B cell (primary cell): ENCODE measurements at regions not wholly inside any gene's neighbourhood (a gene's known extent, or its start where the extent isn't known, plus 50 kb on each side); places are given as distances from the start of the nearest gene placed in this dataset.
A peak's percentile ranks its signal among the peaks of the same experiment; 100 is the strongest.

Experiments
- ATAC-seq: fragments of 200-7000 bp; cut with Tn5 transposase; one replicate; pipeline ENCODE4 v1.10.0; 2021; ENCODE audit warnings: low read depth, mild to moderate bottlenecking, moderate number of reproducible peaks, moderate library complexity
- CTCF ChIA-PET: fragments of 350-600 bp; sonication (Branson Sonifier 250); formaldehyde crosslinking; loops from one replicate; lab custom pipeline; 2021; ENCODE audit warnings: antibody characterized with exemption, inconsistent platforms; lab: Charles Lee
- POLR2A ChIA-PET: fragments of 350-600 bp; sonication (Branson Sonifier 250); formaldehyde crosslinking; loops from one replicate; lab custom pipeline; 2021; ENCODE audit warnings: antibody characterized with exemption; lab: Charles Lee
- DNase-seq: peaks from one replicate; pipeline ENCODE4 v3.0.0; 2013
- H2AFZ ChIP-seq: 2 replicates; pipeline ENCODE4 v1.6.1; 2012; ENCODE audit warnings: mild to moderate bottlenecking, low read depth, low read length; ENCODE audit not compliant: insufficient read depth, poor library complexity, severe bottlenecking
- H3K27ac ChIP-seq, 2 donors: 1 replicate in 1 of 2; 2 replicates in 1 of 2; pipeline ENCODE4 v1.5.1; 2012 to 2013; ENCODE audit warnings: low read length in 2 of 2, mild to moderate bottlenecking in 2 of 2, moderate library complexity in 1 of 2
- H3K27me3 ChIP-seq, 4 experiments: fragments of 200-600 bp in 1 of 4; sonication (generic) in 1 of 4; replicated peaks in 1 of 4; 1 replicate in 2 of 4; 2 replicates in 2 of 4; pipeline versions ENCODE4 v1.6.1 to v1.7.0; 2013 to 2016; ENCODE audit warnings: low read length in 3 of 4, mild to moderate bottlenecking in 2 of 4, mixed read lengths in 1 of 4, moderate library complexity in 1 of 4; ENCODE audit not compliant: insufficient read depth in 4 of 4, control insufficient read depth in 3 of 4; ENCODE audit errors: control extremely low read depth in 1 of 4
- H3K36me3 ChIP-seq, 2 experiments: replicated peaks in 1 of 2; 1 replicate in 1 of 2; 2 replicates in 1 of 2; pipeline versions ENCODE4 v1.6.1 to v1.7.1; 2013; ENCODE audit warnings: low read length in 1 of 2; ENCODE audit not compliant: insufficient read depth in 2 of 2, control insufficient read depth in 1 of 2; ENCODE audit errors: control extremely low read depth in 1 of 2, extremely low read depth in 1 of 2
- H3K4me1 ChIP-seq, 2 donors: fragments of 200-600 bp in 1 of 2; sonication (generic) in 1 of 2; 1 replicate in 1 of 2; 2 replicates in 1 of 2; pipeline versions ENCODE4 v1.5.1 to v1.6.1; 2013 to 2017; ENCODE audit warnings: low read length in 2 of 2; ENCODE audit not compliant: control insufficient read depth in 2 of 2, insufficient read depth in 2 of 2
- H3K4me2 ChIP-seq: replicated peaks from 2 replicates; pipeline ENCODE3; 2012; ENCODE audit warnings: mild to moderate bottlenecking, low read depth, low read length; ENCODE audit not compliant: poor library complexity, severe bottlenecking
- H3K4me3 ChIP-seq, 5 experiments: fragments of 200-600 bp in 1 of 5; sonication (generic) in 1 of 5; 1 replicate in 3 of 5; 2 replicates in 2 of 5; pipeline versions ENCODE4 v1.5.1 to v1.7.0; 2011 to 2016; ENCODE audit warnings: low read length in 4 of 5, mild to moderate bottlenecking in 4 of 5, low read depth in 2 of 5, control low read depth in 1 of 5, moderate library complexity in 1 of 5; ENCODE audit not compliant: insufficient read depth in 1 of 5; ENCODE audit errors: control extremely low read depth in 1 of 5, extremely low read depth in 1 of 5
- H3K79me2 ChIP-seq: fragments of 200-600 bp; sonication (generic); one replicate; pipeline ENCODE4 v1.6.0; 2016; ENCODE audit warnings: low read length; ENCODE audit not compliant: control insufficient read depth, insufficient read depth
- H3K9ac ChIP-seq: fragments of 200-600 bp; sonication (generic); 2 replicates; pipeline ENCODE4 v1.6.1; 2017; ENCODE audit warnings: mild to moderate bottlenecking, low read length, moderate library complexity
- H3K9me3 ChIP-seq, 3 donors: one replicate each; pipeline versions ENCODE4 v1.6.1 to v1.7.1; 2013; ENCODE audit warnings: low read length in 2 of 3; ENCODE audit not compliant: control insufficient read depth in 2 of 3, insufficient read depth in 1 of 3; ENCODE audit errors: control extremely low read depth in 1 of 3
- H4K20me1 ChIP-seq: 2 replicates; pipeline ENCODE4 v1.6.0; 2012; ENCODE audit warnings: mild to moderate bottlenecking, low read length; ENCODE audit not compliant: insufficient read depth, control insufficient read depth, poor library complexity, severe bottlenecking
- H3K27ac Mint-ChIP-seq: one replicate; pipeline ENCODE4 v1.8.0; 2021; ENCODE audit warnings: mixed read lengths
- H3K27me3 Mint-ChIP-seq: one replicate; pipeline ENCODE4 v1.8.0; 2021; ENCODE audit warnings: mixed read lengths
- H3K4me1 Mint-ChIP-seq: one replicate; pipeline ENCODE4 v1.8.0; 2021; ENCODE audit warnings: mixed read lengths
- H3K4me3 Mint-ChIP-seq: one replicate; pipeline ENCODE4 v1.8.0; 2021; ENCODE audit warnings: mixed read lengths
- H3K9me3 Mint-ChIP-seq: one replicate; pipeline ENCODE4 v1.8.0; 2022; ENCODE audit warnings: mixed read lengths; ENCODE audit not compliant: insufficient read depth
- EZH2 ChIP-seq: IDR thresholded peaks from 2 replicates; pipeline ENCODE4 v1.6.1; 2012; ENCODE audit warnings: borderline replicate concordance, low read depth, mild to moderate bottlenecking, moderate library complexity, low read length; ENCODE audit not compliant: insufficient read depth, poor library complexity, severe bottlenecking
- WGBS: methylation state at CpG from one replicate; pipeline ENCODE4 v1.1.5; 2013; ENCODE audit warnings: missing lambda C conversion rate; ENCODE audit not compliant: insufficient coverage; 5-methylcytosine and 5-hydroxymethylcytosine counted together
- intact Hi-C: fragments of 100-400 bp; cut with micrococcal nuclease; formaldehyde crosslinking; loops from one replicate; pipeline ENCODE4 v1.10.0; 2022
- TF ChIP-seq, protein P1 (sequence below): fragments of 200-600 bp; IDR thresholded peaks from one replicate; pipeline ENCODE4 v1.8.0; 2022; ENCODE audit warnings: antibody characterized with exemption, mild to moderate bottlenecking

DNA sequence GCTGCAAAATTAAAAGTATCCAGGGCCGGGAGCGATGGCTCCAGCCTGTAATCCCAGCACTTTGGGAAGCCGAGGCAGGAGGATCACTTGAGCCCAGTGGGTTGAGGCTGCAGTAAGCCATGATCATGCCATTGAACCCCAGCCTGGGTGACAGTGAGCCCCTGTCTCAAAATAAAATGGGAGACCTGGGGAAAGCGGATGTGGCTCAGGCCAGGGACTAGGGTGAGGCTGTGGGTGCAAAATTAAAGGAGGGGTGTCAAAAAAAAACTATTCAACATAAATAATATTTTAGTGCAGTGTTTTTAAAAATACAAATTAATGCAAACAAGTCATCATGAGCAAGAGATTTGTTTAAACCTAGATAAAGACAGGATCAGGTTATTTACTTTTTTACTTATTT, 100.1 kb upstream of the SLC45A1 start:
- Mint-ChIP-seq H3K27ac (no peak overlapping the region), H3K4me1 (peaks cover 2% of the 10 kb centered on the region), H3K4me3 (no peak overlapping the region), H3K27me3 (peaks cover 56% of the 10 kb centered on the region), H3K9me3 (no peaks in the 10 kb centered on the region)
- Histone ChIP-seq H3K27ac (no peak overlapping the region), H3K4me1 (peaks cover 3 to 4% of the 10 kb centered on the region in 2 donors), H3K9ac (no peak overlapping the region), H3K9me3 (peaks cover 0 to 3% (median 0%) of the 10 kb centered on the region in 3 donors), H3K4me2 (peak overlapping the region; percentile 48), H3K79me2 (no peaks in the 10 kb centered on the region), H2AFZ (no peak overlapping the region), H4K20me1 (no peaks in the 10 kb centered on the region), H3K4me3 (no peak overlapping the region), H3K36me3 (no peaks in the 10 kb centered on the region), H3K27me3 (peaks cover 0 to 35% (median 8%) of the 10 kb centered on the region in 4 experiments)
- no peak for TF ChIP-seq EZH2
- ChIA-PET POLR2A (no interaction called here), CTCF (no interaction called here)
- intact Hi-C loops = no loop called here
- no peak for ATAC-seq
- DNase-seq = no peak
- 79% methylated on average over 3 of the region's 4 CpGs for WGBS

DNA sequence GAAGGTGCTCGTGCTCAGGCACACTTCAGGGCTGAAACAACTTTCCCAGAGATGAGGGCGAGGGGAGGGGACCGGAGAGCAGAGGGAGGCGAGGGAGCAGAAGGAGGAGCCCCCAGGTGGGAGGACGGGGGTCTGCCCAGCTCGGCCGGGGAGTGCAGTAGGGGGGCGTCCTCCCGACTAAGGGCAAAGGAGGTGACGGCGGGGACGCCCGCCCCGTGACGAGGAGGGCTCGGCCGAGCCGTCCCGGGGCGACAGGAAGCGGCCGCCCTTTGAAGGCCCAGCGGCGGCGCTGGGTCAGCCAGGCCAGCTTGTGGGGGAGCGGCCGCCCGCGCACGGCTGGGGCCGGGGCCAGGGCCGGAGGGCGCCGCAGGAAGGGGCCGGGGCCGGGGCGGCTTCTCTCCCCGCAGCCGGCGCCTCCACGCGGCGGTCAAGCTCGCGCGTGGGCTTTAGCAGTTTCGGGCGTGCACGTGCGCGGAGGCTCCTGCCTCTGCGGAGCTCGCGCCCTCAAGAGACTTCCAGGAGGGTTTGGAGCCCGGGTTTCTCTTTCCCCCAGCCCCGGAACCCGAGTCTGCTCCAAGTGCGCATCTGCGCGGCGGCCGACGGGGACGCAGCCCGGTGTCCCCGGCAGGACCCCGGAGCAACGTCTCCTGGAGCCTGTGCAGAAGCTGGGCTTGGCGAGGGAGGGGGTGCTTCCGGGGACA, 100.8 kb upstream of the SLC45A1 start:
- no peaks in the 10 kb centered on the region for H3K79me2 ChIP-seq
- POLR2A ChIA-PET = no interaction called here
- H3K9ac ChIP-seq = no peak overlapping the region
- TF ChIP-seq, protein P1, sequence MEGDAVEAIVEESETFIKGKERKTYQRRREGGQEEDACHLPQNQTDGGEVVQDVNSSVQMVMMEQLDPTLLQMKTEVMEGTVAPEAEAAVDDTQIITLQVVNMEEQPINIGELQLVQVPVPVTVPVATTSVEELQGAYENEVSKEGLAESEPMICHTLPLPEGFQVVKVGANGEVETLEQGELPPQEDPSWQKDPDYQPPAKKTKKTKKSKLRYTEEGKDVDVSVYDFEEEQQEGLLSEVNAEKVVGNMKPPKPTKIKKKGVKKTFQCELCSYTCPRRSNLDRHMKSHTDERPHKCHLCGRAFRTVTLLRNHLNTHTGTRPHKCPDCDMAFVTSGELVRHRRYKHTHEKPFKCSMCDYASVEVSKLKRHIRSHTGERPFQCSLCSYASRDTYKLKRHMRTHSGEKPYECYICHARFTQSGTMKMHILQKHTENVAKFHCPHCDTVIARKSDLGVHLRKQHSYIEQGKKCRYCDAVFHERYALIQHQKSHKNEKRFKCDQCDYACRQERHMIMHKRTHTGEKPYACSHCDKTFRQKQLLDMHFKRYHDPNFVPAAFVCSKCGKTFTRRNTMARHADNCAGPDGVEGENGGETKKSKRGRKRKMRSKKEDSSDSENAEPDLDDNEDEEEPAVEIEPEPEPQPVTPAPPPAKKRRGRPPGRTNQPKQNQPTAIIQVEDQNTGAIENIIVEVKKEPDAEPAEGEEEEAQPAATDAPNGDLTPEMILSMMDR = no peak
- no peak for TF ChIP-seq EZH2
- no peaks in the 10 kb centered on the region for H3K36me3 ChIP-seq
- peaks cover 0 to 3% (median 0%) of the 10 kb centered on the region in 3 donors for H3K9me3 ChIP-seq
- peak overlapping the region; percentile 22 for H2AFZ ChIP-seq
- 7% methylated on average over 70 of the region's 70 CpGs for WGBS
- no peak for DNase-seq
- peaks cover 2% of the 10 kb centered on the region for H3K4me1 Mint-ChIP-seq
- no peak for ATAC-seq
- H3K27ac Mint-ChIP-seq = no peak overlapping the region
- peak overlapping the region; percentile 48 for H3K4me2 ChIP-seq
- H3K27me3 Mint-ChIP-seq = peaks cover 56% of the 10 kb centered on the region
- peaks cover 3 to 4% of the 10 kb centered on the region in 2 donors for H3K4me1 ChIP-seq
- H3K27ac ChIP-seq = no peak overlapping the region
- H3K4me3 Mint-ChIP-seq = peak overlapping the region; percentile 26
- H3K9me3 Mint-ChIP-seq = no peaks in the 10 kb centered on the region
- intact Hi-C loops = no loop called here
- peaks cover 0 to 37% (median 8%) of the 10 kb centered on the region in 4 experiments for H3K27me3 ChIP-seq
- CTCF ChIA-PET = no interaction called here
- no peak overlapping the region for H3K4me3 ChIP-seq
- H4K20me1 ChIP-seq = no peaks in the 10 kb centered on the region
